HG03571 (cell line): ENCODE measurements at regions not wholly inside any gene's neighbourhood (a gene's known extent, or its start where the extent isn't known, plus 50 kb on each side); places are given as distances from the start of the nearest gene placed in this dataset.
A peak's percentile ranks its signal among the peaks of the same experiment; 100 is the strongest.

Experiments
- ATAC-seq: cut with Tn5 transposase; IDR thresholded peaks from one replicate; pipeline ENCODE4 v1.9.1; 2021; ENCODE audit not compliant: unreplicated experiment

DNA sequence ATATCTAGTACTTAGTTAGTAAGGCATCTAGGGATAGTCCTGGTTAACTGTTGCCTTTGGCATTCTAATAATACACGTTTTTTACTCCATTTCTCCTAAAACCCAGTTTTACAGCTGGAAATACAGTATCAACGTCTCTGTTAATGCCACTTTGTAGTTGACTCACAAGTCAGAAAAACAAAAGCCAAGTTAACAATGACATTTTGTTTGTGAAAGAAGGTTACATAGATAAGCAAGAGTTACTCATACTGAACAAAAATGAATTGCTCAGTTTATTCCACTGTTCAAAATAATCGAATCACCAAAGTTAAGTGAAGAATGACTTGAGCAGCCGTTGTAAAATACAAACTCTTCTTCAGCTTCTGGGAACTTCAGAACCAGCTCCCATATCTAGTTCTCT, 540.3 kb downstream of the ETS1 start:
- no peak for ATAC-seq

DNA sequence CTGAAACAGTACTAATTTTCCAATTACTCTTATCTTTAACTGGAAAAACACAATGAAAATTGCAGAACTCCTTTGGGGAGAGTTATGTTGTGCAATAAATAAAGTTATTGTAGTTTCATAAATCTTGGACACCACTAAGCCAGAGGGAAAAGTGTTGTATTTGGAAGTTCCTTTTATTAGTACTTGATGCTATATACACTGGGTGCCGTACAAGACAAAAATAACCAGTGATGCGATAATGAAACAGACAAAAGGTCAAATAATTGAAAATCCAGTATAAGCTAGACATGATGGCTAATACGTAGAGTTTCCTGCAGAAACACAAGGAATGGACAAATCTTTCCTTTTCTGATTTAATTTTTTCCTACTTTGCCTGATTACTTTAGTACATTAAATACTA, 541.1 kb downstream of the ETS1 start:
- no peak for ATAC-seq

DNA sequence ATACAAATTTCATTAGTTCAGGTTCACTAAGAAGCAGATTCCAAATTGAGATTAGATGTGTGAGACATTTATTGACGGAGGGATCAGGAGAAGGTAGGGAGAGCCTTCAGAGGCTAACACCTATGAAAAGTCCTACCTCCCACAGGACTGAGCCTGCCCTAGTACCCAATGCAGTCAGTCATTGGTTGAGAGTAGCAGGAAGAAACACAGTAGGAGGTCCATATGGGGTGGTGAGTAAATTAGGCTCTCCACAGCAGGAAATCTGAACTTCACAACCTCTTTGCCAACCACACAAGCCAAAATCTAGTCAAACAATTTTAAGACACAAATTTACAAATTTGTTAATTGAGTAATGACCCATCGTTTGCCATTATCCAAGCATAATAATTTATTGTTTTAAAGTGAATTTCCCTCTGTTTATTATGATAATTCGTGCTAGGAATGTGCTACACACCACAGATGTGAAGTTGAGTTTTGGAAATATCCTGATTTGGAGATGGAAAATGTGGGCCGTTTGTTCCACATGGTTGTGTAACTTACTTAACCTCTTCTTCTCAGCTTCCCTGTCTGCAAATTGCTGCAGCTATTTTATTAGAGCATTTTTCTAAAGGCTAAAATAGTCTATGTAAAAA, 542.1 kb downstream of the ETS1 start:
- ATAC-seq, result no peak

DNA sequence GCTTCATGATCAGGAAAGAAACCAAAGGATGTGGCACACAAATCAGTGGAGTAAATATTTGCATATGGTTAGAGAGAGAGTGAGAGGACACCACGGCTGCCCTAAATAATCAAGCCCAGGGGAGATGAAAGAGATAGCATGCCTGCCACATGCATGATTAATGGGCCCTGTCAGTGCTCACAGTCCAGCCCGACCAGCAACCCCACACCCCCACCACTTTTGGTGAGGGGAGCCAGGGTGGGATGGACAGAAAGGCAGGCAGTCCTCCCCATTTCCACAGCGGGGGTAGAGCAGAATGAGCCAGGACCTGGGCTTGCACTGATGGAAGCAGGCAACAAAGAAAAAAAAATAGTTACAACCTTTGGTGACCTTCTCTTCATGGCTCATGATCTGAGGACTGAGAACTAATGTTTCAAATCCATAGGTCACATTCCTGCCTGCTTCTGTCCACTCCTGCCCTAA, 545.0 kb downstream of the ETS1 start:
- no peak for ATAC-seq

DNA sequence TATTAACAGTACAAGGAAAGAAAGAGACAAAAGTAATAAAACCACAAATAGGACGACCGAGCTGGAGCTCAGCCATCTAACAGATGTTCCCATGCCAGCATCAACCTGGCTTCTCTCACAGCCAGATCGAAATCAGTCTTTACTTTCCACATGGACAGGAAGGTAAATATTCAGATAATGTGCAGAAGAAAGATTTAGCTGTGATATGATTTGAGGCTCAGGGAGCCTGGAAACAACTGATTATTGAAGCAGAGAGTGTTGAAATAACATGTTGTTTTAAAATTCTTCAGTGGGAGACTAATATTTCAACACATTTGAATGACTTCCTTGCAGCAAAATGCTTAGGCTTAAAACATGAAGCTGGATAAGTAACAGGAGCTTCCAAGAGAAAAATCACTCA, 546.8 kb downstream of the ETS1 start:
- no peak for ATAC-seq

DNA sequence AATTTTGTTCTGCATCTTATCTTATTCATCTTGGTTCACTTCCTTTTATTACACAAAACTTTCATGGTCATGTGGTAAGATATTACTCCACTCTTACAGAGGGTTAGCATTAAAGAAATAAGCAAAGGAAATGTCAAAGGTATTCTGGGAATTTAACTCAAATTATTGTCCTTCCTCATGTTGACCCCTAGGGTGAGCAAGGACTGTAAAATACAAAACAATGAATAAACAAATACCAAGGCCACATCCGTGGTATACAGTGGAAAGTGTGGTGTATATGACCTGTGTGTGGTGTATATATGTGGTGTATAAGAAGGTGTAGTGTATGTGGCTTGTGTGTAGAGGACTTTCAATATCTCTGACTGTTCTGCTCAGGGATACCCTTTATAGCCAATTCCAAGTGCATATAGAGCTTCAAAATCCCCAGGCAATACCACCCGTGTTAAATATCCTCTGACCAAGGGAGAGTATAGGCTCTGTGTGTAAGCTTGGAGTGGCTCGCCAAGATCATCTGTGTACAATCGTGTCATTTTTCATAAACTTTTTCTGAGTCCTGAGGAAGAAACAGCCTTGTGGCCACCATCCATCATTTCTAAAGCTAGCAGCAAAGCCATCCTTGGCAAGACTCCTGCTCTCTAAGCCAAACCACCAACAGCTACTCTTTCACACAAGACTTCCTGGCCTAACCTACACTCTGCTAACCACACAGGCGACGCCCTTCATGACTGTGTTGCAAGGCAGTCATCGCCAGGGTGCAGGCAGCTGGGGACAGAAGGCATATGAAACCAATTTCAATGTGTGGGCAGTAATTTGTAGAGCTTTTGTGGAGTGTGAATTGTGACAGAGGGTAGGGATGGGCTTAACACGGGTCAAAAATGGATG, 548.0 kb downstream of the ETS1 start:
- ATAC-seq, result peak; percentile 79

DNA sequence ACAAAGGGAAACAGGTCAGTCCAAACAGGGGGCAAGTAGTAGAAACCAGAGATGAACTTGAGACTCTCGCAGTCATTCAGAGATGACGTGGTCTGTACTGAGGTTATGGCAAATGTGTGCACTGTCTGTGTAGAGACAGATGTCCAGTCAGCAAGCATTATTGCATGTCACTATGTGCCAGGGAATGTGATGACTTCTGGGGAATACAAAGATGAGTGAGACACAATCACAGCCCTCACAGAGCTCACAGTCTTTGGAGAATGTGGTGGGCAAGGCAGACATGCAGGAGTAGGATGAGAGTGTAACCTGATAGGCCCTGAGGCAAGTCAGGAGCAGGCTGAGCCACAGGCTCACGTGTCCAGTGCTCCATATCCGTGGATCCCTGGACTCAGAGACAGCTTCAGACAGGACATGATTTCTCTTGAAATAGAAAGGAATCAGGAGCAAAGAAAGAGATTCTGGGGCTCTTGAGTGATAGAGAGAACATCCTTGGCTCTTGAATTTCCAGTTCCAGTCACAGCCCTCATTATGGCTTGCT, 550.7 kb downstream of the ETS1 start:
- no peak for ATAC-seq

DNA sequence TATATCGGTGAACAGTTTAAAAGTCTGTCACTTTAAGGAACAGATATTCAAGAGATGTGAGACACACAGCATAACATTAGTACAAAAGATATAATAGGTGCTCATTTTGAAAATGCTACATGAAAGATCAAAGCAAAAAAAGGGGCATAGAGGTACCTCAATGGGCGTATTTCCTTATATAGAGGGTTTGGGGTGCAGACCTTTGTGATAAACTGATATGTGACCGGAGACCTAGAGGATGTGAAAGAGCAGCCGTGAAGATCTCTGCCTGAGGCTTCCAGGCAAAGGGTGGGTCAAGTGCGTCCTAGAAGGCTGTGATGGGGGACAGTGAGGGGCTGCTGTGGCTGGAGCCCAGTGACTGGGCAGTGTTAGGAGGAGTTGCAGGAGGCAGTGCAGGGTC, 551.4 kb downstream of the ETS1 start:
- no peak for ATAC-seq

DNA sequence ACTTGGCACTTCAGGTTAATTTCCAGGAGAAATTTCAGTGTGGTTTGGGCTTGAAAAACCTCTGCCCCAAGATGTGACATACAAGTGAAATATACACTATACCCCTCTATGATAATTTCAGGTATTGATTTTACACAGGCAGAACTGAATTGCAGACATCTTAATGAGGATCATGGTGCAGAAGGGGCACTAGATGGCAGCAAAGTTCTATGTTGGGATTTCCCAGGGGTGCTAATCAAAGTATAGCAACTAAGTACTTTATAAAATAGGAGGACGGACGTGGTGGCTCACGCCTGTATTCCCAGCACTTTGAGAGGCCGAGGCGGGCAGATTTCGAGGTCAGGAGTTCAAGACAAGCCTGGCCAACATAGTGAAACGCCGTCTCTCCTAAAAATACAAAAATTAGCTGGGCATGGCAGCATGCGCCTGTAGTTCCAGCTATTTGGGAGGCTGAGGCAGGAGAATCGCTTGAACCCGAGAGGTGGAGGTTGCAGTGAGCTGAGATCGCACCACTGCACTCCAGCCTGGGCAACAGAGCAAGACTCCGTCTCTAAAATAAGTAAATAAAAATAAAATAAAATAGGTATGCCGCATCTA, 555.7 kb downstream of the ETS1 start:
- ATAC-seq, result peak; percentile 80

DNA sequence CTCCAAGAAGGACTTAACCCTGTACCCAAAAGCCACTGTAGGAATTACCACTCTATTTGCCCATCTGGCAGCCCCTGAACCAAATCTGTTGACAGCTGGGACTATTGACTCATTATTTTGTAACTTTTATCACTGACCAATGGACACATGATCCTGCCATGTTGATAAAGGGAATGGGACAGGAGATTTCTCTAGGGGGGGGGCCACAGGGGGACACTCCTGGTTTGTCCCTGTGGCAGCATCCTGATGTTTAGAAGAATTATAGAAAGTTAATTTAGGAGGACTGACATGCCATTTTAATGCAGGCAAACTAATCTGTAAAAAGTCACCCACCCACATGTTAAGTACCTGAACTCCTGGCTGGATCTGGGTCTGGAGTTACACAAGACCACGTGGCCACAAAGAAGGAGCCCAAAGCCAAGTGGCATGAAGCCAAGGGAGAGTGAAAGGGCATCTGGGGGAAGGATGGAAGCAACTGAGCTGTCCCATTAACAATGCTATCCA, 558.1 kb downstream of the ETS1 start:
- no peak for ATAC-seq

DNA sequence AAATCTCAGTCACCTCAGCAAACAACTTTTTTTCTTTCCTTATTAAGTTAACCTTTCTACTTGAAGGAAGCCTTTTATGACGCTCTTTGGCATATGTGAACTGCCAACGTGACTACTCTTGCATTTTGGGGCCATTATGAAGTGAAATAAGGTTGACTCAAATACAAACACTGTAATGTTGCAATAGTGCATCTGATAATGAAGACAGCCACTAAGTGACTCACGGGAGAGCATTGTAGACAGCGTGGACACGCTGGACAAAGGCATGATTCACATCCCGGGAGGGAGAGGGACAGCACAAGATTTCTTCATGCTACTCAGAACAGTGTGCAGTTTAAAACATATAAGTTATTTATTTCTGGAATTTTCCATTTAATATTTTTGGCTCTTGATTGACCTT, 560.8 kb downstream of the ETS1 start:
- no peak for ATAC-seq

DNA sequence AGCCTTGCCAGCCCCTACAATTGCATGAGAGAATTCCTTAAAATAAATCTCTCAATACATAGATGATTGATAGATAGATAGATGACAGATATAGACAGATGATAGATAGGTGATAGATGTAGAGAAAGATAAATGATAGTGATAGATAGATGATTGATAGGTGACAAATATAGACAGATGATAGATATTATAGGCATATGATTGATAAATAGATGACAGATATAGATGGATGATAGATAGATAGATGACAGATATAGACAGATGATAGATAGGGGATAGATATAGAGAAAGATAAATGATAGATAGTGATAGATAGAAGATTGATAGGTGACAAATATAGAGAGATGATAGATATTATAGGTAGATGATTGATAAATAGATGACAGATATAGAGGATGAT, 564.6 kb downstream of the ETS1 start:
- ATAC-seq, result no peak

DNA sequence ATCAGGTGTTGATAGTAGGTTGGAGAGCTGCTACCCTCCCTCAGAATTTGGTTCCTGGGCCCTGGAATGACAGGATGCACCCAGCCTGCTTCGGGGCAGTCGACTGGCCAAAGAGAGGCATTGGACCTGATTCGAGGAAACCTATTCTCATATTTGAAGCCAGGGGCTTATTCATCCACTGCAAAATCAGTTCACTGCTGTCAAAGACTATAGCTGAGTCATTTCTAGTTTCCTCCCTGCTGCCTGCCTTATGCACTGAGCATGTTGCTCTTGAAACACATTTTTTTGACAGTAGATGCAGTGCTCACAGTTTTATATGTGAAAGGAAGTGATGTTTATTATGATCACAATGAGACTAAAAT, 565.4 kb downstream of the ETS1 start:
- no peak for ATAC-seq

DNA sequence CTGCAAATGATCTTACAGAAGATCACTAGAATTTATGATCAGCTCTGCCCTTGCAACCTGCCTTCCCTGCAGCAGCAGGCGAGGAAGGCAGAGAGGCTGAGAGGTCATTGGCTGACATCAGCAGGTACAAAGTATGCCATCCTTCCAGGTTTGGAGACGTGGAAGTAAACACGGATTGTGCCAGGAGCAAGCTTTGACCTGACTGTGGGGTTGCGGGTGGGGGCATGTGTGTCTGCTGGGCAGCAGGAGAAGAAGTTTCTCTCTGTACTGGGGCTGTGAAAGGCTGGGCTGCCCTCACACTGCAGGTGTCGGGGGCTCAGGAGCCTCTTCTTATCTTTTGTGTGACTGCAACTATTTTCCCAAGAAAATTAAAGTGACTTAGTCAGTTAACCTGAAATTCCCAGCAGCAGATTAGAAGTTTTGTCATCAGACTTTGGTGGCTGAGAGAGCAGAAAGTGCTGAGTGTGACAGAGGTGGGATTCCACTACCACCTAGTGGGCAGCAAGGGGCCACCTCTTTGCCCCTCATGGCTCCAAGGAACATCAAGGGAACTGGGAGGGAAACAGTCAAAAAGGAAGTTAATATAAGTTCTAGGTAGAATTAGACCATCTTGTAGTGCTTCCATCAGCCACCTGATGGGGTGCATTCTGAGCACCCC, 565.9 kb downstream of the ETS1 start:
- ATAC-seq, result no peak

DNA sequence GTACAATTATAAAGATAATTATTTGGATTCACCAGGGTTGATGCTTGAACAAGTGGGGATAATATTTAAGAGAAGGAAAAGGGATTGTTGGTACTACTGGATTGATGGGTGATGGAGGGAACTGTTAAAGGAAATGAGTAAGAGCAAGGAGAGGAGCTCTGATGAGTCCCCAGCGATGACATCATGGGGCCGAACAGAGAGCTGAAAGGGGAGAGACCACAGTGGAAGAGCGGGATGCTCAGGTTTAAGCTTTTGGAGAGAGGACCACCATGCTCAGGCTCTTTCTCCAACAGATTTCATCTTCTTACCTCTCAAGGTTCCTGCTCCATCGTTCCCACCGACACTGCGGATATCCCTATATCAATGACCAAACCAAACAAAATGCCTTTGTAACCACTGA, 568.7 kb downstream of the ETS1 start:
- no peak for ATAC-seq

DNA sequence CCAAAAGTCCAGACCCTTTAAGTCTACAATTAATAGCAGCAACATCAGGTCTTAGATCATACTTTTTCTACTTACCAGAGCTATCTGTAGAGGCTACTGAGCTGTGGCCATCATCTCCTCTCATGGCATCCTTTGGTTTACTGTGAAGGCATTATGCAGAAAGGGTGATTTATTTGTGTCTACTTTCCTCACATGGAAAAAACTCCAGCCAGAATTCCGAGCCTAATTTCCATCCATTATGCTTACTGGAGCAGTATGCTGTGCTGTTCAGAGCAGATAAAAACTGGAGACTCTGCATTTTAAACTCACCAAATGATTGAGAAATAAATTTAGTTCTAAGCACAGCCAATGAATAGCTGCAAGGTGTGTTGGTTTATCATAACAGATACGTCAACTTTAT, 581.8 kb downstream of the ETS1 start:
- ATAC-seq, result no peak

DNA sequence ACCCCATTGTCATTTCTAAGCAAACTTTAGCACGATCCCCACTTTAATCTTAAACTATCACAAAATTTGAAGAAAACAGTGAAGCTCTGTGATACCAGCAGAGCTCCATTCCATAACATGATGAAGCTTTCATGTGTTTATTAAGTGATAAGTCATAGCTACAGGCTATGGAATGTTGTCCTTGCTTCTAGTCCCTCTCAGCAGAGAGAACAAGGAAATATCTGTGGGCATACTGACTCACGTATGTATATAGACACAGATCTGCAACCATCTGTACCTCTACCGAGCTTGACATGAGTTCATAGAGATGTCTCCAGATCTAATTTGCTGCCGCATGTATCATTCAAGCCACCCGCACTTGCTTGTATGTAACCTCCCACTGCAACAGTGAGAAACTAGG, 588.9 kb downstream of the ETS1 start:
- ATAC-seq, result no peak

DNA sequence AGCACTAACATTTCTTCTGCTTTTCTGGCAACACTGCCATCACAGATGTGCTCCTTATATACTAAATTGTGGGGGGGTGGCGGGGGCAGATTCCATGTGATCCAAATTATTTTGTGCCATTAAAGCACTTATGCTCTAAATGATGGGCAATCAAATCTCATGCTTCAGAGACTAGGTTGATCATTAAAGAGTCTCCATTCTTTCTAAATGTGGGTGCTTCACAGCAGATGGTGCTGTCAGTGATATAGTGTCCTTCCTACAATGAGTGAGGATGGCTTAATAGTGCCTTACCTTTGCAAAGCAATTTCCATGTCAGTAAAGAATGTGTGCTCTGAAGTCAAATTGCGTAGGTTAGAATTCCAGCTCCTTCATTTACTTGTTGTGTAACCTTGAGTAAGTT, 589.8 kb downstream of the ETS1 start:
- no peak for ATAC-seq

DNA sequence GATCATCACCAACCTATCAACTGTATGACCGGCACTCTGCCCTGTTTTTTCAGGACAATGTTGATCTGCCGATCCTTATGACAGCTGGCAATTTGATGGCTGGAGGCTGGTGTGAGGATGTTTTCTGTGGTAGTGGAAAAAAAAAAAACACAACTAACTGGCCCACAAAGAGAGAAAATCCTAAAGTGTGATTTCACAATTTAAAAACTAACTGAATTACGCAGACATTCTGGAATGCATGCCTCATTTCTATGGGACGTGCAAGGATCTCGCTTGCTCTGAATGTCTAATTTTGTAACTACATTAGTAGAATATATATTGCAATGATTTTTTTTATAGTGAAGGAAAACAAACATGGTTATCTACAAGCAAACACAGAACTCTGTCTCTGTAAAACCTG, 590.5 kb downstream of the ETS1 start:
- no peak for ATAC-seq

DNA sequence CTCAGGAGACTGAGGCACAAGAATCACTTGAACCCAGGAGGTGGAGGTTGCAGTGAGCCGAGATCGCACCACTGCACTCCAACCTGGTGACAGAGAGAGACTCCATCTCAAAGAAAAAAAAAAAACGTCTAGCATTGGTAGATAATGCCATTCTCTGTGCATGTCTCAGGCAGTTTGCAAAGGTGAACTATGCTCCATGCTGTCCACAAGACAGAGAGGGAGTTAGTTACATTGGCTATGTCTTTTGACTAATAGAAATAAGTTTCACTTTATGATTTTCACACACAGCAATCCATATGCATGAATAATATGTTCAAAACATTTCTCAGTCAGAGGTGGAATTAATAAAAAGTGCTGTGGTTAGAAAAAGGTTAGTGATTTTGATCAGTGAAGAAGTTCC, 591.4 kb downstream of the ETS1 start:
- ATAC-seq, result no peak

DNA sequence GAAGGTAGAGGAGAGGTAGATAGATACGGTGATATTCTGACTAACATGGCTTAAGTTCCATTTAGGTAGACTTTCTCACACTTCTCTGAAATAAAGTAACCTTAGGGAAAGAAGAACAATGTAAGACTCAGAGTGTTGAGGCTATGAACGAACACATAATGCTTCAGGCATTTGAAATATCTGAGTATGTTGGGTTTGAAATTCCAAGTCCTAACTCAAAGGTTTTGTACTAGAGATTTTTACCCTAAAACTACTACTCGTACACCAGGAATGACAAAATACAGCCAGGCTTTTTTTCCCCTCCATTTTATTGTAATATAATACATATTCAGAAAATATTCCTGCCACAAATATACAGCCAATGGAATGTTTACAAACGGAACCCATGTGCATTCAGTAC, 592.6 kb downstream of the ETS1 start:
- ATAC-seq, result no peak
